HUES64 (cell line): ENCODE measurements at regions not wholly inside any gene's neighbourhood (a gene's known extent, or its start where the extent isn't known, plus 50 kb on each side); places are given as distances from the start of the nearest gene placed in this dataset.

Experiments
- H3K27ac ChIP-seq: 2 replicates; pipeline ENCODE4 v1.7.0; 2013; ENCODE audit warnings: low read depth, low read length, inconsistent platforms
- H3K27me3 ChIP-seq: 2 replicates; pipeline ENCODE4 v1.6.1; 2013; ENCODE audit warnings: mild to moderate bottlenecking, low read length; ENCODE audit not compliant: insufficient read depth
- H3K36me3 ChIP-seq: 2 replicates; pipeline ENCODE4 v1.6.1; 2013; ENCODE audit warnings: mild to moderate bottlenecking, low read length; ENCODE audit not compliant: insufficient read depth
- H3K4me1 ChIP-seq: 2 replicates; pipeline ENCODE4 v1.6.1; 2013; ENCODE audit warnings: mild to moderate bottlenecking, low read length, moderate library complexity; ENCODE audit not compliant: insufficient read depth
- H3K4me3 ChIP-seq: 2 replicates; pipeline ENCODE4 v1.5.1; 2013; ENCODE audit warnings: mild to moderate bottlenecking, low read length, moderate library complexity
- H3K9ac ChIP-seq: 2 replicates; pipeline ENCODE4 v1.6.1; 2013; ENCODE audit warnings: mild to moderate bottlenecking, low read depth, low read length
- H3K9me3 ChIP-seq: 2 replicates; pipeline ENCODE4 v1.6.1; 2013; ENCODE audit warnings: low read depth, low read length; ENCODE audit not compliant: insufficient read depth
- WGBS: fragments of 150-250, 120-280 bp; methylation state at CpG from one replicate; pipeline ENCODE4 v1.1.7; 2013; ENCODE audit warnings: missing lambda C conversion rate; 5-methylcytosine and 5-hydroxymethylcytosine counted together

GRCh38 chr1:5793516-5793915, 198.7 kb downstream of the NPHP4 start:
- Histone ChIP-seq H3K4me1 (0 out of 2 replicates have a peak, but pooled peaks cover 3% of the 10 kb centered on the region), H3K27me3 (no peaks in the 10 kb centered on the region), H3K9me3 (no peaks in the 10 kb centered on the region), H3K27ac (no peak overlapping the region), H3K4me3 (no peak overlapping the region), H3K9ac (no peak overlapping the region), H3K36me3 (no peaks in the 10 kb centered on the region)
- WGBS, result 88% methylated on average over 4 of the region's 4 CpGs

DNA sequence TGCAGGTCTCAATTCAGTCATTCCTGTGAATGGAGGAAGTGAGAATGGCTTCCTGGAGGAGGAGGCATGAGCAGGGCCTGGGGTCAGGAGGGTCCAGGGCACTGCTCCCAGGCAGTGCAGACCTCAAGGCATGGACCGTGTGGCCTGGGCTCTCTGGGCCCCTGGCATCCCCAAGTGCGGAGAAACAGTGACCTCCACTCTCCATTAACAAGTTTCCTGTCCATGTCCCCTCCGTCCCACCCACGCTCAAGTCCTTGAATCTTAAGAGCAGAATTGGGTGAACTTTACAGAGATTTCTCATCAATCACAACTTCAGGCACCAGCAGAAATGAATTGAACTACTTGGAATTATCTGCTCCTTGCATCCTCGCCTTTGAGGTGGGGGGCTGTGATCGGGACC, 211.1 kb downstream of the NPHP4 start:
- no peaks in the 10 kb centered on the region for H3K9me3 ChIP-seq
- H3K27me3 ChIP-seq, result no peaks in the 10 kb centered on the region
- H3K27ac ChIP-seq, result no peak overlapping the region
- no peaks in the 10 kb centered on the region for H3K36me3 ChIP-seq
- 96% methylated on average over 6 of the region's 6 CpGs for WGBS
- H3K4me3 ChIP-seq, result no peak overlapping the region
- H3K4me1 ChIP-seq, result no peaks in the 10 kb centered on the region
- no peak overlapping the region for H3K9ac ChIP-seq

- H3K4me1 ChIP-seq, result no peaks in the 10 kb centered on the region
Measured at GRCh38 chr1:5780324-5780716, 211.9 kb downstream of the NPHP4 start.

GRCh38 chr1:5779608-5780323, 212.5 kb downstream of the NPHP4 start:
- no peak overlapping the region for H3K4me3 ChIP-seq
- no peaks in the 10 kb centered on the region for H3K27me3 ChIP-seq
- 93% methylated on average over 24 of the region's 24 CpGs for WGBS

More at GRCh38 chr1:5780324-5780716, 211.9 kb downstream of the NPHP4 start:
- Histone ChIP-seq H3K36me3 (no peaks in the 10 kb centered on the region), H3K27me3 (no peaks in the 10 kb centered on the region), H3K27ac (no peak overlapping the region), H3K4me3 (no peak overlapping the region), H3K9ac (no peak overlapping the region), H3K9me3 (no peaks in the 10 kb centered on the region)
- 93% methylated on average over 4 of the region's 4 CpGs for WGBS

GRCh38 chr1:5776035-5776550, 216.1 kb downstream of the NPHP4 start:
- H3K4me1 ChIP-seq, result no peaks in the 10 kb centered on the region
- no peaks in the 10 kb centered on the region for H3K36me3 ChIP-seq
- H3K4me3 ChIP-seq, result no peak overlapping the region

More at GRCh38 chr1:5779608-5780323, 212.5 kb downstream of the NPHP4 start:
- no peaks in the 10 kb centered on the region for H3K9me3 ChIP-seq
- H3K9ac ChIP-seq, result no peak overlapping the region
- no peaks in the 10 kb centered on the region for H3K4me1 ChIP-seq
- H3K36me3 ChIP-seq, result no peaks in the 10 kb centered on the region
- H3K27ac ChIP-seq, result no peak overlapping the region

DNA sequence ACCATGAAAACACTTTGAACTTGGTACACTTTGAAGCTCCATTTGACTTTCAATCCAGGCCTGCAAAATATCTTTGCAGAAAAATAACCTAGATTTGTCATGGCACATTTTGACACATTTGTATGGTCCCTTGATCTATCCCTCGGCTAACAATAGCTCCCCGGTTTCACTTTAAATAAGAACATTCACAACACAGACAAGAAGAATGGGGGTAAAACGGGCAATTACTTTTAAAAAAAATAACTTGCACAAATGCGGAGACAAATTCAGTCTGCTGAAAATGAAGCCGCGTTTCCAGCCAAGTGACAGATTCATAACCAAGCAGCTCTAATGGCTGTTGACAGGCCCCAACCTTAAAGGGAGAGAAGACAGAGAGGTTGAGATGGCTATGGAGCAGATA, 218.2 kb downstream of the NPHP4 start:
- H3K4me1 ChIP-seq, result no peaks in the 10 kb centered on the region
- H3K36me3 ChIP-seq, result no peaks in the 10 kb centered on the region
- H3K9ac ChIP-seq, result no peak overlapping the region
- no peaks in the 10 kb centered on the region for H3K27me3 ChIP-seq
- WGBS, result 93% methylated on average over 6 of the region's 6 CpGs
- H3K9me3 ChIP-seq, result no peaks in the 10 kb centered on the region
- no peak overlapping the region for H3K4me3 ChIP-seq
- no peak overlapping the region for H3K27ac ChIP-seq

More at GRCh38 chr1:5776035-5776550, 216.1 kb downstream of the NPHP4 start:
- H3K27ac ChIP-seq, result no peak overlapping the region
- no peaks in the 10 kb centered on the region for H3K27me3 ChIP-seq
- no peak overlapping the region for H3K9ac ChIP-seq
- 96% methylated on average over 12 of the region's 12 CpGs for WGBS
- no peaks in the 10 kb centered on the region for H3K9me3 ChIP-seq

- no peaks in the 10 kb centered on the region for H3K36me3 ChIP-seq
- H3K4me1 ChIP-seq, result no peaks in the 10 kb centered on the region
- H3K27me3 ChIP-seq, result no peaks in the 10 kb centered on the region
- WGBS, result 92% methylated on average over 2 of the region's 2 CpGs
- H3K4me3 ChIP-seq, result no peak overlapping the region
- H3K9me3 ChIP-seq, result no peaks in the 10 kb centered on the region
- no peak overlapping the region for H3K27ac ChIP-seq
- no peak overlapping the region for H3K9ac ChIP-seq
Measured at GRCh38 chr1:5771788-5772187, 220.4 kb downstream of the NPHP4 start.

DNA sequence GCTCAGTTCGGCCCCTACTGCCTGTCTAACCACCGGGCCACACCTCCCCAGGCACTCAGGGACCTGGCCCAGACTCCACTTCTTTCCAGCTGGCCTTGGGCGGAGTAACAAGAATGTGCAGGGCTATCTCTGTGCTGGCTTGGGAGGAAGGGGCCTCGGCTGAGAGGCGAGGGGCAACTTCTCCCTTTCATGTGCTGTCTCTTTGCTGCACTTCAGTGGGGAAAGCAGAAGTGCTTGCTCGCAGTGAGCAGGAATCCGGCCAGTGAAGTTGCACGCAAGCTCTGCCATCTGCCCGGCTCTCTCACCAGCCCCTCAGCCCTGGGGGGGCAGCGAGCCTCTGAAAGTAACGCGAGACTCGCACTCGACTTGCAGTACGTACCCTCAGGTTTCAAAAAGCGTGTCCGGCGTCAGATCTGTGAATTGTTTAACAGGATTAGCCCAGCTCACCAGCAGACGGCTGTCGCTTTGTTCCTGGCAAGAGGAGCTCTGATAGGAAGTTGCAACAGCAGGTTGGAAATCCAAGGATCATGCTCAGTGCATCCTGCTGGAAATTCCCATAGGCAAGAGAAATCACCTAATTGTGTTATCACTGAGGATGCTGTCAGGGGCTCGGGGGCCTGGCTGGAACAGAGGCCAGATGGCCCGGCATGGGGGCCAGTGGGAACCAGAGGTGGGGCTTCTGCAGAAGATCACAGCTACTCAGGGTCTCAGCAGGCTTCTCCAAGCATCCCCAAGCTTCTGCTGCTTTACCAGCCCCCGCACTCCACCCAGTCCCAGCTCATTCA, 221.1 kb downstream of the NPHP4 start:
- Histone ChIP-seq H3K9ac (no peak overlapping the region), H3K27ac (no peak overlapping the region), H3K9me3 (no peaks in the 10 kb centered on the region), H3K27me3 (no peaks in the 10 kb centered on the region), H3K4me3 (no peak overlapping the region), H3K36me3 (no peaks in the 10 kb centered on the region), H3K4me1 (no peaks in the 10 kb centered on the region)
- 76% methylated on average over 23 of the region's 23 CpGs for WGBS

GRCh38 chr1:5769760-5770159, 222.5 kb downstream of the NPHP4 start:
- Histone ChIP-seq H3K27me3 (no peaks in the 10 kb centered on the region), H3K9ac (no peak overlapping the region)
- 98% methylated on average over 5 of the region's 5 CpGs for WGBS

DNA sequence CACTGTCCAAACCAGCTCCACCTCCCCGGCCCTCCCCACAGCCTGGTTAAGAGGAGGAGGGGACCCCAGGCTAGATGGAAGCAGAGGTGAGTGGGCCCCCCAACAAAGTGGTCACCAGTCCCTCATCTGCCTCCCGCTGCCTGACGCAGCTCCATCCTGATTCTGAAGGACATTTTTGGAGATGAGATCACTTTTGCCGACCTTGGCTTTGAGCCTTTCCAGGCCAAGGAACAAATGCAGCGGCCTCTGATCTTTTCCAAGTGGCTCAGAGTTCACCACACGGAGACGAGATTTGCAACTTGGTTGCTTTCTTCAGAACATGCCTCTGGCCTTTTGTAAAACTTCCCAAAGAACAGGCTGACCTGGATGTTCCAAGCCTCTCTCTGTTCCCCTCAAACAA, 223.1 kb downstream of the NPHP4 start:
- Histone ChIP-seq H3K9me3 (no peaks in the 10 kb centered on the region), H3K36me3 (no peaks in the 10 kb centered on the region), H3K4me3 (no peak overlapping the region), H3K4me1 (peaks cover 12% of the 10 kb centered on the region; the same call in 1 of the 2 replicates), H3K27ac (no peak overlapping the region), H3K9ac (no peak overlapping the region), H3K27me3 (no peaks in the 10 kb centered on the region)
- WGBS, result 91% methylated on average over 7 of the region's 7 CpGs

More at GRCh38 chr1:5769760-5770159, 222.5 kb downstream of the NPHP4 start:
- Histone ChIP-seq H3K36me3 (no peaks in the 10 kb centered on the region), H3K27ac (no peak overlapping the region), H3K9me3 (no peaks in the 10 kb centered on the region), H3K4me1 (peaks cover 8% of the 10 kb centered on the region; the same call in 1 of the 2 replicates), H3K4me3 (no peak overlapping the region)

- H3K27ac ChIP-seq, result no peak overlapping the region; the same call in 1 of the 2 replicates
- H3K9ac ChIP-seq, result no peak overlapping the region
- peaks cover 3% of the 10 kb centered on the region; the same call in 1 of the 2 replicates for H3K9me3 ChIP-seq
- H3K4me3 ChIP-seq, result no peak overlapping the region
- no peaks in the 10 kb centered on the region for H3K36me3 ChIP-seq
- WGBS, result 76% methylated on average over 10 of the region's 10 CpGs
- peaks cover 12% of the 10 kb centered on the region; the same call in 1 of the 2 replicates for H3K4me1 ChIP-seq
- H3K27me3 ChIP-seq, result no peaks in the 10 kb centered on the region
Measured at GRCh38 chr1:5768014-5768413, 224.2 kb downstream of the NPHP4 start.
